GM12872 (cell line): ENCODE measurements at regions not wholly inside any gene's neighbourhood (a gene's known extent, or its start where the extent isn't known, plus 50 kb on each side); places are given as distances from the start of the nearest gene placed in this dataset.

Experiments
- CTCF ChIP-seq: IDR thresholded peaks from 3 replicates; pipeline ENCODE4 v1.5.1; 2011; ENCODE audit warnings: low read depth, mild to moderate bottlenecking, low read length, moderate library complexity; ENCODE audit not compliant: insufficient read depth

- no peak for TF ChIP-seq CTCF
Measured at GRCh38 chr2:42918671-42919318, 126.4 kb upstream of the HAAO start.

- no peak for TF ChIP-seq CTCF
Measured at GRCh38 chr2:42918041-42918440, 125.7 kb upstream of the HAAO start.

- TF ChIP-seq CTCF: no peak
Measured at GRCh38 chr2:42917425-42917927, 125.1 kb upstream of the HAAO start.

GRCh38 chr2:42916324-42916723, 123.9 kb upstream of the HAAO start:
- no peak for TF ChIP-seq CTCF

- TF ChIP-seq CTCF: no peak
Measured at GRCh38 chr2:42914860-42915259, 122.5 kb upstream of the HAAO start.

- TF ChIP-seq CTCF: no peak
Measured at GRCh38 chr2:42914314-42914713, 121.9 kb upstream of the HAAO start.

- TF ChIP-seq CTCF: no peak
Measured at GRCh38 chr2:42913280-42913878, 121.0 kb upstream of the HAAO start.
